Amniotic epithelial cell (primary cell): ENCODE measurements at regions not wholly inside any gene's neighbourhood (a gene's known extent, or its start where the extent isn't known, plus 50 kb on each side); places are given as distances from the start of the nearest gene placed in this dataset.
"Not testable (repeated sequence)": the region's sequence is repeated elsewhere in the genome, so short reads cannot be mapped to it uniquely, and the experiment has no call there.

Experiments
- DNase-seq: peaks from one replicate; pipeline ENCODE4 v3.0.0-alpha.2; 2010; ENCODE audit warnings: low read depth

- DNase-seq: peak; percentile 7
Observed at GRCh38 chr10:63675171-63675570, 154.0 kb downstream of the REEP3 start.

GRCh38 chr10:63677001-63677400 lies 155.8 kb downstream of the REEP3 start:
- DNase-seq: no peak

GRCh38 chr10:63680545-63680944 lies 159.3 kb downstream of the REEP3 start:
- not testable (repeated sequence) for DNase-seq

GRCh38 chr10:63681993-63682697 lies 160.9 kb downstream of the REEP3 start:
- peak; percentile 97 for DNase-seq

- not testable (repeated sequence) for DNase-seq
Observed at GRCh38 chr10:63682698-63683052, 161.5 kb downstream of the REEP3 start.

GRCh38 chr10:63683223-63683622 lies 162.0 kb downstream of the REEP3 start:
- peak; percentile 24 for DNase-seq

GRCh38 chr10:63683686-63684085 lies 162.5 kb downstream of the REEP3 start:
- DNase-seq: no peak

- no peak for DNase-seq
Observed at GRCh38 chr10:63684257-63684936, 163.2 kb downstream of the REEP3 start.

- no peak for DNase-seq
Observed at GRCh38 chr10:63689768-63690167, 168.6 kb downstream of the REEP3 start.

GRCh38 chr10:63692220-63692896 lies 171.2 kb downstream of the REEP3 start:
- DNase-seq: no peak

- not testable (repeated sequence) for DNase-seq
Observed at GRCh38 chr10:63693021-63693420, 171.8 kb downstream of the REEP3 start.

- DNase-seq: no peak
Observed at GRCh38 chr10:63696205-63696604, 175.0 kb downstream of the REEP3 start.

- no peak for DNase-seq
Observed at GRCh38 chr10:63697956-63698786, 177.0 kb downstream of the REEP3 start.

- peak; percentile 67 for DNase-seq
Observed at GRCh38 chr10:63698787-63699150, 177.6 kb downstream of the REEP3 start.

- peak; percentile 99 for DNase-seq
Observed at GRCh38 chr10:63699785-63700613, 178.8 kb downstream of the REEP3 start.

- DNase-seq: peak; percentile 84
Observed at GRCh38 chr10:63700631-63701156, 179.5 kb downstream of the REEP3 start.

- no peak for DNase-seq
Observed at GRCh38 chr10:63702092-63702491, 180.9 kb downstream of the REEP3 start.

- no peak for DNase-seq
Observed at GRCh38 chr10:63703113-63703670, 182.0 kb downstream of the REEP3 start.

- no peak for DNase-seq
Observed at GRCh38 chr10:63703740-63704345, 182.6 kb downstream of the REEP3 start.

GRCh38 chr10:63707254-63707910 lies 186.2 kb downstream of the REEP3 start:
- DNase-seq: peak; percentile 99
